ENCODE measurements at regions not wholly inside any gene's neighbourhood (a gene's known extent, or its start where the extent isn't known, plus 50 kb on each side); places are given as distances from the start of the nearest gene placed in this dataset.
"Not testable (repeated sequence)": the region's sequence is repeated elsewhere in the genome, so short reads cannot be mapped to it uniquely, and the experiment has no call there.

DNA sequence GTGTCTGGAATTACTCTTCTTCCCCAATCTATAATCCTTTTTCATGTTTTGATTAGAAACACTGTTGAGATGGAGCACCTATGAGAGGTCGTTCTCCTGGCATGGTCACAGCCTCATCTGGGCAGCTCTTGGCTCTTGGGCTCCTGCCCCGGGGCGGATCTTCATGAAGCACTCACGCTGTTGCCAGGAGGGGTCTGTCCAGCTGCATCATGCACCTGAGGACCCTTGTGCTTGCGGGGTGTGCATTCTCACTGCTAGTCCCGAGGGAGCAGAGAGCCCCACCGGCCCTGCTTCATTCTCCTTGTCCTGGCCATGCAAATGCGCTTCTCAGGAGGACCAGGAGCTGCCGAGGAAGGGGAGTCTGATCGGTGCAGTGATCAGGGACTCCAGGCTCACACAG, 117.6 kb upstream of the S1PR3 start:
- Histone ChIP-seq H3K9me3 (replicated peaks) (peaks cover 11% of the 10 kb centered on the region), H3K36me3 (no peaks in the 10 kb centered on the region), H3K4me1 (peaks cover 37% of the 10 kb centered on the region), H3K4me3 (no peak overlapping the region), H3K27me3 (ENCODE audit: low read depth) (no peaks in the 10 kb centered on the region), H3K27ac (replicated peaks) (peak overlapping the region; percentile 72)
- TF ChIP-seq, protein P1, sequence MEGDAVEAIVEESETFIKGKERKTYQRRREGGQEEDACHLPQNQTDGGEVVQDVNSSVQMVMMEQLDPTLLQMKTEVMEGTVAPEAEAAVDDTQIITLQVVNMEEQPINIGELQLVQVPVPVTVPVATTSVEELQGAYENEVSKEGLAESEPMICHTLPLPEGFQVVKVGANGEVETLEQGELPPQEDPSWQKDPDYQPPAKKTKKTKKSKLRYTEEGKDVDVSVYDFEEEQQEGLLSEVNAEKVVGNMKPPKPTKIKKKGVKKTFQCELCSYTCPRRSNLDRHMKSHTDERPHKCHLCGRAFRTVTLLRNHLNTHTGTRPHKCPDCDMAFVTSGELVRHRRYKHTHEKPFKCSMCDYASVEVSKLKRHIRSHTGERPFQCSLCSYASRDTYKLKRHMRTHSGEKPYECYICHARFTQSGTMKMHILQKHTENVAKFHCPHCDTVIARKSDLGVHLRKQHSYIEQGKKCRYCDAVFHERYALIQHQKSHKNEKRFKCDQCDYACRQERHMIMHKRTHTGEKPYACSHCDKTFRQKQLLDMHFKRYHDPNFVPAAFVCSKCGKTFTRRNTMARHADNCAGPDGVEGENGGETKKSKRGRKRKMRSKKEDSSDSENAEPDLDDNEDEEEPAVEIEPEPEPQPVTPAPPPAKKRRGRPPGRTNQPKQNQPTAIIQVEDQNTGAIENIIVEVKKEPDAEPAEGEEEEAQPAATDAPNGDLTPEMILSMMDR (IDR thresholded peaks at IDR 0.05; ENCODE audit: borderline replicate concordance), result no peak
- DNase-seq, result no peak
- intact Hi-C loops (cut with micrococcal nuclease), result no loop called here

DNA sequence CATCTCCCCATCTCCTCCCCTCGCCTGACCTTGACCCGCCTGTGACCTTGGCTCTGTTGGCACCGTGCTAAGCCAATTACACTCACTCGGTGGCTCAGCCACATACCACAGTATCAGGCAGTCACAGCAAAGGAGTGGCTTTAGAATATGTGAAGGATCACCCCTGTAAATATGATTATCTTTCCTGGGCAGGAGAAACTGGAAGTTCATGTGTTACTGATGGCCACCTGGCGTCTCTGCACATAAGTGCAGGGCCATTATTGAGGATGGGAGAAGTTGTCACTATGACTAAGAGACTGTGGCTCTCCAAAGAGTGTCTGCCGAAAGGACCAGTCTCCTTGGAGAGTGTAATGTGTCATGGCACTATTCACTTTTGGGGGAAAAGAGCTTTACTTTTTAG, 116.9 kb upstream of the S1PR3 start:
- H3K27me3 ChIP-seq (ENCODE audit: low read depth), result no peaks in the 10 kb centered on the region
- peaks cover 3% of the 10 kb centered on the region for H3K9me3 ChIP-seq (replicated peaks)
- TF ChIP-seq, protein P1 (IDR thresholded peaks at IDR 0.05; ENCODE audit: borderline replicate concordance), result peak; percentile 54
- H3K4me1 ChIP-seq, result peaks cover 37% of the 10 kb centered on the region
- DNase-seq, result no peak
- intact Hi-C loops (cut with micrococcal nuclease), result no loop called here
- peak overlapping the region; percentile 72 for H3K27ac ChIP-seq (replicated peaks)
- no peaks in the 10 kb centered on the region for H3K36me3 ChIP-seq
- no peak overlapping the region for H3K4me3 ChIP-seq

DNA sequence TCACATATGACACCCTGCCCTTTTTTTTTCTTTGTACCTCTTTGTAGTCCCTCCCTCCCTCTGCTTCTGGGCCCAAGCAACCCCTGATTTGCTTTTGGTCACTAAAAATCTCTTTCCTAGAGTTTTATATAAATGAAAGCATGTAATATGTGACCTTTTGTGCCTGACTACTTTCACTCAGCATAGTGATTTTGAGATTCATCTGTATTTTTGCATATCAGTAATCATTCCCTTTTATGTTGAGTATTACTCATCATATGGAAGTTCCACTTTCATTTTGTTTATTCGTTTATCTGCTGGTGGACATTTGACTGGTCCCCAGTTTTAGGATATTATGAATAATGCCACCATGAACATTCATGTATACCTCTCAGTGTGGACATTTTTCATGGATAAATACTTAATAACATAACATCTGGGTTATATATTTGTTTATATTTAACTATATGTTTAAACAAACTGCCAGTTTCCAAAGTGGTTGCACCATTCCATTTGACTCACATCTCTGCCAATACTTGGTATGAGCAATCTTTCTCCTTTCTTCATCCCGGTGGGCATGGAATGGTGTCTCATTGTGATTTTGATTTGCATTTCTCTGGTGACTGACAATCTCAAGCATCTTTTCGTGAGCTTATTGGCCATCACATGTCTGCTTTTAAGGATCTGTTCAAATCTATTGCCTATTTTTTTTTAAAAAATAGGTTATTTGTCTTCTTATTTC, 115.7 kb upstream of the S1PR3 start:
- intact Hi-C loops (cut with micrococcal nuclease), result no loop called here
- Histone ChIP-seq H3K36me3 (no peaks in the 10 kb centered on the region), H3K4me3 (no peak overlapping the region), H3K27ac (replicated peaks) (no peak overlapping the region), H3K4me1 (peaks cover 37% of the 10 kb centered on the region), H3K9me3 (replicated peaks) (no peaks in the 10 kb centered on the region), H3K27me3 (ENCODE audit: low read depth) (no peaks in the 10 kb centered on the region)
- TF ChIP-seq, protein P1 (IDR thresholded peaks at IDR 0.05; ENCODE audit: borderline replicate concordance), result no peak
- no peak for DNase-seq

DNA sequence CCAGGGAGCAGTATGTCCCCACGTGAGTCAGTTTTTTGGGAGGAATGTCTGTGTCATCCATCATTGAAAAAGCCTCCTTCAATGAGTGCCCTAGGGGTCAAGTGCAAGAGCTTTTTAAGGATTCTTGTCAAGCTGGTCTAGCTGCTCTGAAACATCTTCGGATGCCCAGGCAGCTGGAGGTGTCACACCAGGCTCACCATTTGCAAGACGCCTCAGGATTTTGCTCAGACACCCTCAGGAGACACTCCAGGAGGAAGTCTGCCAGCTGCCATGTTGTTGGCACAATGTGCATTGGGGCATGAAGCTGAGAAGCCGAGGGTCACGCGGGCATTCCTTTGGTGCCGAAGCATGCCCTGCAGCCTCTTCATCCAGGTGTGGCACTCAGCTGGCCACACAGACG, 111.1 kb upstream of the S1PR3 start:
- DNase-seq, result no peak
- Histone ChIP-seq H3K4me3 (no peak overlapping the region), H3K27ac (replicated peaks) (no peak overlapping the region), H3K27me3 (ENCODE audit: low read depth) (no peaks in the 10 kb centered on the region), H3K36me3 (no peaks in the 10 kb centered on the region), H3K4me1 (no peaks in the 10 kb centered on the region), H3K9me3 (replicated peaks) (peaks cover 10% of the 10 kb centered on the region)
- TF ChIP-seq, protein P1 (IDR thresholded peaks at IDR 0.05; ENCODE audit: borderline replicate concordance), result no peak
- intact Hi-C loops (cut with micrococcal nuclease), result no loop called here

DNA sequence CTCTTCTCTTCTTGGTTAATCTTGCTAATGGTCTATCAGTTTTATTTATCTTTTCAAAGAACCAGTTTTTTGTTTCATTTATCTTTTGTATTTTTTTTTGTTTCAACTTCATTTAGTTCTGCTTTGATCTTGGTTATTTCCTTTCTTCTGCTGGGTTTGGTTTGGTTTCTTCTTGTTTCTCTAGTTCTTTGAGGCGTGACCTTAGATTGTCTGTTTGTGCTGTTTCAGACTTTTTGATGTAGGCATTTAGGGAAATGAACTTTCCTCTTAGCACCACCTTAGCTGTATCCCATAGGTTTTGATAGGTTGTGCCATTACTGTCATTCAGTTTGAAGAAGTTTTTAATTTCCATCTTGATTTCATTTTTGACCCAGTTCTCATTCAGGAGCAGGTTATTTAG, 107.0 kb upstream of the S1PR3 start:
- H3K36me3 ChIP-seq; H3K4me1 ChIP-seq; H3K27ac ChIP-seq (replicated peaks); H3K27me3 ChIP-seq (ENCODE audit: low read depth); H3K4me3 ChIP-seq; DNase-seq; intact Hi-C loops (cut with micrococcal nuclease): not testable (repeated sequence)
- H3K9me3 ChIP-seq (replicated peaks), result peaks cover 14% of the 10 kb centered on the region

DNA sequence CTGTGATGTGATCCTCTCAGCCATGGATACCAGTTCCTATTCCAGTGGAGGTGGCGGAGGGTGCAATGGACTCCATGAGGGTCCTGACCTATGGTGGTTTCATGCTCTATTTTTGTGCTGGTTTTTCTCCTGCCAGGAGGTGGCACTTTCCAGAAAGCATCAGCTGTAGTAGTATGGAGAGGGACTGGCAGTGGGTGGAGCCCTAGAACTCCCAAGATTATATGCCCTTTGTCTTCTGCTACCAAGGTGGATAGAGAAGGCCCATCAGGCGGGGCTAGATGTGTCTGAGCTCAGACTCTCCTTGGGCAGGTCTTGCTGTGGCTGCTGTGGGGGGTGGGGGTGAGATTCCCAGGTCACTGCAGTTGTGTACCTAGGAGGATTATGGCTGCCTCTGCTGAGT, 104.5 kb upstream of the S1PR3 start:
- H3K4me1 ChIP-seq; H3K27ac ChIP-seq (replicated peaks); intact Hi-C loops (cut with micrococcal nuclease); H3K4me3 ChIP-seq; DNase-seq; H3K36me3 ChIP-seq; H3K27me3 ChIP-seq (ENCODE audit: low read depth): not testable (repeated sequence)
- H3K9me3 ChIP-seq (replicated peaks), result peaks cover 14% of the 10 kb centered on the region
